Liver (tissue), 2 donors: ENCODE measurements at regions not wholly inside any gene's neighbourhood (a gene's known extent, or its start where the extent isn't known, plus 50 kb on each side); places are given as distances from the start of the nearest gene placed in this dataset.

Source experiments
- FOXA1 ChIP-seq: IDR thresholded peaks from 2 replicates; pipeline ENCODE4 v1.6.1; 2016; ENCODE audit warnings: antibody characterized with exemption
- REST ChIP-seq: IDR thresholded peaks from 2 replicates; pipeline ENCODE4 v1.6.1; 2016; ENCODE audit warnings: antibody characterized with exemption, mild to moderate bottlenecking
- TF ChIP-seq, protein P1 (sequence below): fragments of 150-350 bp; IDR thresholded peaks from 2 replicates; pipeline ENCODE4 v1.5.1; 2017; ENCODE audit warnings: improper control_type of control experiment, low read depth, low read length; ENCODE audit not compliant: missing input control
- donor health status: healthy.

DNA sequence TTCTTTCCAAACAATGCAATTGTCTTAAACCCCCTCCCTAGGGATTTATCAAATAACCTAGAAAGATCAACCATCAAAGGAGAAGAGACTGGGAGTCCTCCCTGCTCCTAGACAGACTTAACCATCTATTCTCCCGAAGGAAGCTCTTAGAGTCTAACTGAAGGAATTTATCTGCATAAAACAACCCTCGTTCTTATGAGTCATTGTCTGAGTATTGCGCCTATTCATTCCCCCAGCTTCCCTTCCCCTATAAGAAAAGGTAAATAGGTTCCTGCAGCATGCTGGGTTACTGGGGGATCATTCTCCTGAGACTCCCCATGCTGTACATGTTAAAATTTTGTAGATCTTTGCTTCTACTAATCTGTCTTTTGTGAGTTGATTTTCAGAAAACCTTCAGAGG is 412.7 kb downstream of the OCA2 start:
- TF ChIP-seq, protein P1, sequence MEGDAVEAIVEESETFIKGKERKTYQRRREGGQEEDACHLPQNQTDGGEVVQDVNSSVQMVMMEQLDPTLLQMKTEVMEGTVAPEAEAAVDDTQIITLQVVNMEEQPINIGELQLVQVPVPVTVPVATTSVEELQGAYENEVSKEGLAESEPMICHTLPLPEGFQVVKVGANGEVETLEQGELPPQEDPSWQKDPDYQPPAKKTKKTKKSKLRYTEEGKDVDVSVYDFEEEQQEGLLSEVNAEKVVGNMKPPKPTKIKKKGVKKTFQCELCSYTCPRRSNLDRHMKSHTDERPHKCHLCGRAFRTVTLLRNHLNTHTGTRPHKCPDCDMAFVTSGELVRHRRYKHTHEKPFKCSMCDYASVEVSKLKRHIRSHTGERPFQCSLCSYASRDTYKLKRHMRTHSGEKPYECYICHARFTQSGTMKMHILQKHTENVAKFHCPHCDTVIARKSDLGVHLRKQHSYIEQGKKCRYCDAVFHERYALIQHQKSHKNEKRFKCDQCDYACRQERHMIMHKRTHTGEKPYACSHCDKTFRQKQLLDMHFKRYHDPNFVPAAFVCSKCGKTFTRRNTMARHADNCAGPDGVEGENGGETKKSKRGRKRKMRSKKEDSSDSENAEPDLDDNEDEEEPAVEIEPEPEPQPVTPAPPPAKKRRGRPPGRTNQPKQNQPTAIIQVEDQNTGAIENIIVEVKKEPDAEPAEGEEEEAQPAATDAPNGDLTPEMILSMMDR = no peak
- no peak for TF ChIP-seq REST
- TF ChIP-seq FOXA1 = no peak
